Mammary epithelial cell (primary cell): ENCODE measurements at regions not wholly inside any gene's neighbourhood (a gene's known extent, or its start where the extent isn't known, plus 50 kb on each side); places are given as distances from the start of the nearest gene placed in this dataset.

Source experiments
- CTCF ChIP-seq, 2 donors: IDR thresholded peaks in 1 of 2; conservative IDR thresholded peaks in 1 of 2; 2 replicates each; pipeline ENCODE4 v1.5.1; 2011 to 2012; ENCODE audit warnings: inconsistent platforms in 2 of 2, low read length in 2 of 2, mild to moderate bottlenecking in 2 of 2, control low read depth in 1 of 2, low read depth in 1 of 2; ENCODE audit not compliant: insufficient read depth in 1 of 2; ENCODE audit errors: extremely low read depth in 1 of 2
- EZH2 ChIP-seq: IDR thresholded peaks from 2 replicates; pipeline ENCODE4 v1.6.1; 2012; ENCODE audit warnings: low read length, inconsistent platforms, borderline replicate concordance

- TF ChIP-seq CTCF (conservative IDR thresholded peaks at IDR 0.05 in 1 of 2, IDR thresholded peaks at IDR 0.05 in 1 of 2; ENCODE audit: extremely low read depth in 1 of 2, insufficient read depth in 1 of 2, low read depth in 1 of 2, low read length in 2 of 2) = no peak
- no peak for TF ChIP-seq EZH2
These were observed 627.6 kb upstream of the FRG1 start for GRCh38 chr4:189313064-189313463.
